GM23248 (cell line): ENCODE measurements at regions not wholly inside any gene's neighbourhood (a gene's known extent, or its start where the extent isn't known, plus 50 kb on each side); places are given as distances from the start of the nearest gene placed in this dataset.

Experiments used
- DNase-seq: peaks from one replicate; pipeline ENCODE4 v3.0.0-alpha.2; 2015
- H2AFZ ChIP-seq: fragments of 200-600 bp; sonication (generic); 2 replicates; pipeline ENCODE4 v1.6.1; 2016; ENCODE audit warnings: antibody characterized with exemption
- H3F3A ChIP-seq: fragments of 200-600 bp; sonication (generic); 2 replicates; pipeline ENCODE4 v1.6.1; 2016; ENCODE audit warnings: mild to moderate bottlenecking, antibody characterized with exemption, mixed run types; ENCODE audit not compliant: insufficient read depth
- H3K27ac ChIP-seq: fragments of 200-600 bp; sonication (generic); 2 replicates; pipeline ENCODE4 v1.5.1; 2016; ENCODE audit warnings: mild to moderate bottlenecking
- H3K27me3 ChIP-seq: fragments of 200-600 bp; sonication (generic); replicated peaks from 2 replicates; pipeline ENCODE4 v1.6.1; 2016; ENCODE audit warnings: mild to moderate bottlenecking; ENCODE audit not compliant: insufficient read depth
- H3K36me3 ChIP-seq: fragments of 200-600 bp; sonication (generic); 2 replicates; pipeline ENCODE4 v1.6.1; 2016; ENCODE audit warnings: low read depth, mild to moderate bottlenecking
- H3K4me1 ChIP-seq: fragments of 200-600 bp; sonication (generic); 2 replicates; pipeline ENCODE4 v1.6.1; 2016; ENCODE audit warnings: mild to moderate bottlenecking; ENCODE audit not compliant: insufficient read depth
- H3K4me2 ChIP-seq: fragments of 200-600 bp; sonication (generic); one replicate; pipeline ENCODE4 v1.6.1; 2016; ENCODE audit warnings: mild to moderate bottlenecking; ENCODE audit not compliant: unreplicated experiment
- H3K4me3 ChIP-seq: fragments of 200-600 bp; sonication (generic); 2 replicates; pipeline ENCODE4 v1.5.1; 2016; ENCODE audit warnings: mild to moderate bottlenecking
- H3K79me2 ChIP-seq: fragments of 200-600 bp; sonication (generic); 2 replicates; pipeline ENCODE4 v1.6.1; 2016; ENCODE audit warnings: mild to moderate bottlenecking; ENCODE audit not compliant: insufficient read depth
- H3K9ac ChIP-seq: fragments of 200-600 bp; sonication (generic); 2 replicates; pipeline ENCODE4 v1.6.1; 2016; ENCODE audit warnings: mild to moderate bottlenecking
- H3K9me2 ChIP-seq: fragments of 200-600 bp; sonication (generic); 2 replicates; pipeline ENCODE4 v1.6.1; 2016; ENCODE audit warnings: mixed run types, mild to moderate bottlenecking, moderate library complexity; ENCODE audit not compliant: insufficient read depth
- H3K9me3 ChIP-seq: fragments of 200-600 bp; sonication (generic); one replicate; pipeline ENCODE4 v1.6.1; 2017; ENCODE audit warnings: low read depth
- H4K20me1 ChIP-seq: fragments of 200-600 bp; sonication (generic); 2 replicates; pipeline ENCODE4 v1.6.0; 2016; ENCODE audit not compliant: insufficient read depth
- EZH2 ChIP-seq: fragments of 200-600 bp; sonication (generic); IDR thresholded peaks from 2 replicates; pipeline ENCODE4 v1.6.1; 2018; ENCODE audit warnings: antibody characterized with exemption, mild to moderate bottlenecking; ENCODE audit not compliant: insufficient read depth, poor library complexity, severe bottlenecking
- EZH2phosphoT487 ChIP-seq: fragments of 200-600 bp; sonication (generic); IDR thresholded peaks from 2 replicates; pipeline ENCODE4 v1.6.1; 2018; ENCODE audit warnings: antibody characterized with exemption, moderate library complexity, mild to moderate bottlenecking, low read depth; ENCODE audit not compliant: insufficient read depth
- WGBS, 2 experiments: methylation state at CpG; one replicate each; pipeline ENCODE4 v1.1.6; 2015 to 2017; ENCODE audit warnings: low lambda C conversion rate in 2 of 2, low coverage in 1 of 2; ENCODE audit errors: missing lambda C conversion rate in 2 of 2; 5-methylcytosine and 5-hydroxymethylcytosine counted together
- in situ Hi-C: fragments of 300-500 bp; cut with MboI; formaldehyde crosslinking; loops from 2 replicates; pipeline ENCODE4 v1.15.0; 2020

- Histone ChIP-seq H3F3A (no peaks in the 10 kb centered on the region), H3K4me3 (no peak overlapping the region), H3K36me3 (no peaks in the 10 kb centered on the region), H3K79me2 (no peaks in the 10 kb centered on the region), H4K20me1 (no peaks in the 10 kb centered on the region), H3K27ac (no peak overlapping the region), H3K9me3 (no peaks in the 10 kb centered on the region), H3K9ac (no peak overlapping the region), H2AFZ (no peak overlapping the region), H3K27me3 (no peaks in the 10 kb centered on the region), H3K4me1 (no peaks in the 10 kb centered on the region), H3K4me2 (no peak overlapping the region), H3K9me2 (no peaks in the 10 kb centered on the region)
- DNase-seq = no peak
- TF ChIP-seq EZH2phosphoT487 (no peak), EZH2 (no peak)
- 86 to 94% methylated on average over 1 of the region's 1 CpG for WGBS, 2 experiments
- in situ Hi-C loops = loop anchor here (10.0 kb wide), 1 partner anchor 575 kb away; no protein-coding TSS in a partner anchor
These were observed 152.3 kb downstream of the OR2B2 start for GRCh38 chr6:27759930-27760329.

DNA sequence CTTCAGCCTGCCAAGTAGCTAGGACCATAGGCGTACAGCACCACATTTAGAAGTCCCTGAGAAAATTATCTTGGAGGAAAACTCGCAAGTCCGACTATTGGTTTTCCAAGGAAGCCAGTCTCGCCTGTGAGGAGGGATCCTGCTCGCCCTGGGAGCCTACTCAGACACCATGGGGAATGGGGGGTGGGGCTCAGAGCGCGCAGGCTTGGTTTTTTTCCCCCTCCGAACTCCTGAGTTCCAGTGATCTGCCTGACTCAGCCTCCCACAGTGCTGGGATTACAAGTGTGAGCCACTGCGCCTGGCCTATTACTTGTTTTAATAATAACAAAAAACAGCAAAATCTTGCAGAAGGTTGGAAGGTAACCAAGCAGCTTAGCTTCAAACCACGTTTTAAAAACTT is 153.7 kb downstream of the OR2B2 start:
- no peaks in the 10 kb centered on the region for H3K9me3 ChIP-seq
- no peak overlapping the region for H3K9ac ChIP-seq
- H3K4me1 ChIP-seq = no peaks in the 10 kb centered on the region
- no peak overlapping the region for H3K4me3 ChIP-seq
- no peak overlapping the region for H3K27ac ChIP-seq
- H3K79me2 ChIP-seq = no peaks in the 10 kb centered on the region
- in situ Hi-C loops = loop anchor here (10.0 kb wide), 1 partner anchor 574 kb away; no protein-coding TSS in a partner anchor
- no peaks in the 10 kb centered on the region for H4K20me1 ChIP-seq
- H3K4me2 ChIP-seq = no peak overlapping the region
- TF ChIP-seq EZH2phosphoT487 (no peak), EZH2 (no peak)
- 27 to 30% methylated on average over 10 of the region's 10 CpGs for WGBS, 2 experiments
- DNase-seq = no peak
- no peaks in the 10 kb centered on the region for H3K36me3 ChIP-seq
- H2AFZ ChIP-seq = peak overlapping the region; percentile 44
- H3F3A ChIP-seq = no peaks in the 10 kb centered on the region; the same call in 1 of the 2 replicates
- H3K27me3 ChIP-seq = no peaks in the 10 kb centered on the region
- H3K9me2 ChIP-seq = no peaks in the 10 kb centered on the region

- Histone ChIP-seq H3K9ac (peak overlapping the region; percentile 65), H3K4me3 (peak overlapping the region; percentile 63), H2AFZ (peak overlapping the region; percentile 77), H3K27me3 (no peaks in the 10 kb centered on the region), H3K9me3 (no peaks in the 10 kb centered on the region), H3K36me3 (no peaks in the 10 kb centered on the region), H4K20me1 (no peaks in the 10 kb centered on the region), H3K4me1 (no peaks in the 10 kb centered on the region), H3K79me2 (no peaks in the 10 kb centered on the region), H3F3A (peaks cover 4% of the 10 kb centered on the region), H3K4me2 (peak overlapping the region; percentile 55), H3K9me2 (no peaks in the 10 kb centered on the region), H3K27ac (no peak overlapping the region)
- peak; percentile 56 for DNase-seq
- 4 to 5% methylated on average over 28 to 30 of the region's 30 CpGs for WGBS, 2 experiments
- in situ Hi-C loops = loop anchor here (10.0 kb wide), 1 partner anchor 573 kb away; no protein-coding TSS in a partner anchor
- no peak for TF ChIP-seq EZH2
- no peak for TF ChIP-seq EZH2phosphoT487
These were observed 154.9 kb downstream of the OR2B2 start for GRCh38 chr6:27757307-27757706.

GRCh38 chr6:27755768-27756167 is 156.4 kb downstream of the OR2B2 start:
- in situ Hi-C loops = loop anchor here (10.0 kb wide), 1 partner anchor 571 kb away; no protein-coding TSS in a partner anchor
- H3K4me3 ChIP-seq = no peak overlapping the region
- no peak overlapping the region for H3K4me2 ChIP-seq
- no peaks in the 10 kb centered on the region for H3K9me2 ChIP-seq
- H3K9me3 ChIP-seq = no peaks in the 10 kb centered on the region
- no peak overlapping the region for H3K27ac ChIP-seq
- H3K36me3 ChIP-seq = no peaks in the 10 kb centered on the region
- H3K4me1 ChIP-seq = no peaks in the 10 kb centered on the region
- no peaks in the 10 kb centered on the region for H4K20me1 ChIP-seq
- H3F3A ChIP-seq = peaks cover 11% of the 10 kb centered on the region
- no peak overlapping the region for H2AFZ ChIP-seq
- WGBS, 2 experiments = 78 to 83% methylated on average over 4 of the region's 4 CpGs
- H3K9ac ChIP-seq = no peak overlapping the region
- no peaks in the 10 kb centered on the region for H3K27me3 ChIP-seq
- no peak for DNase-seq
- no peaks in the 10 kb centered on the region for H3K79me2 ChIP-seq
- TF ChIP-seq EZH2 (no peak), EZH2phosphoT487 (no peak)
